Vagina (tissue), 2 donors: ENCODE measurements at regions not wholly inside any gene's neighbourhood (a gene's known extent, or its start where the extent isn't known, plus 50 kb on each side); places are given as distances from the start of the nearest gene placed in this dataset.

Experiments
- CTCF ChIP-seq, 3 experiments: fragments of 450-650 bp in 2 of 3; fragments of 200-600 bp in 1 of 3; sonication (generic) in 1 of 3; IDR thresholded peaks; one replicate each; pipeline ENCODE4 v1.5.1; 2017 to 2019; ENCODE audit warnings: antibody characterized with exemption in 3 of 3, mild to moderate bottlenecking in 2 of 3, moderate library complexity in 2 of 3
- POLR2A ChIP-seq, 2 donors: fragments of 450-650 bp; IDR thresholded peaks; one replicate each; pipeline ENCODE4 v1.6.1; 2017; ENCODE audit warnings: antibody characterized with exemption in 2 of 2, mild to moderate bottlenecking in 2 of 2, moderate library complexity in 2 of 2
- POLR2AphosphoS5 ChIP-seq, 2 donors: sonication (generic); formaldehyde crosslinking; IDR thresholded peaks; one replicate each; pipeline ENCODE4 v1.9.0; 2017; ENCODE audit warnings: antibody characterized with exemption in 2 of 2, mild to moderate bottlenecking in 2 of 2, low read depth in 1 of 2; ENCODE audit not compliant: insufficient read depth in 1 of 2

DNA sequence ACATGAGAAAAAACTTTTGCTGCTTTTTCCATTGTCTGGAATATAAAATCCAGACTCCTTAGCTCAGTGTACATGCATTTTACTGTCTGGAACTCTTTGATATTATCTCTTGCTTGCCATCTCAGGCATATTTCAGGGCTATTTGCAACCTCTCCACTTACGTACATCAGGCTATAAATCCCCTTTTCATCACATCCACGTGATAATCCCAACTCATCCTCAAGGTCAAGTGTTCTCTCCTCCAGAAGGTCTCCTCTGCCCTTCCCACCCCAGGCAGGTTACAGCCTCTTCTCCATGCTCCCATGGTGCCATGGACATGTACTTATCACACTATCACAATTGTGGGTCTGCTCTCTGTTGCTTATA is 202.5 kb upstream of the RBMS1 start:
- no peak for TF ChIP-seq CTCF (IDR thresholded peaks at IDR 0.05)
- TF ChIP-seq POLR2AphosphoS5 (IDR thresholded peaks at IDR 0.05; ENCODE audit: insufficient read depth in 1 of 2, low read depth in 1 of 2) = no peak
- TF ChIP-seq POLR2A (IDR thresholded peaks at IDR 0.05) = no peak
